Breast epithelium (tissue), 3 donors: ENCODE measurements at regions not wholly inside any gene's neighbourhood (a gene's known extent, or its start where the extent isn't known, plus 50 kb on each side); places are given as distances from the start of the nearest gene placed in this dataset.

Experiments used
- CTCF ChIP-seq, 3 donors: fragments of 450-650 bp; IDR thresholded peaks; one replicate each; pipeline ENCODE4 v1.5.1; 2016 to 2017; ENCODE audit warnings: antibody characterized with exemption in 3 of 3, mild to moderate bottlenecking in 3 of 3, moderate library complexity in 3 of 3
- POLR2A ChIP-seq: fragments of 450-650 bp; IDR thresholded peaks from one replicate; pipeline ENCODE4 v1.6.1; 2016; ENCODE audit warnings: antibody characterized with exemption, mild to moderate bottlenecking, moderate library complexity

GRCh38 chr3:117443014-117443413, 733.4 kb downstream of the TUSC7 start:
- TF ChIP-seq CTCF (IDR thresholded peaks at IDR 0.05): no peak
- no peak for TF ChIP-seq POLR2A
